AG10803 (cell line): ENCODE measurements at regions not wholly inside any gene's neighbourhood (a gene's known extent, or its start where the extent isn't known, plus 50 kb on each side); places are given as distances from the start of the nearest gene placed in this dataset.

Experiments
- DNase-seq: peaks from one replicate; pipeline ENCODE4 v3.0.0; 2010; ENCODE audit warnings: low read depth
- H3K4me3 ChIP-seq: 2 replicates; pipeline ENCODE4 v1.5.1; 2011; ENCODE audit warnings: mild to moderate bottlenecking, low read length, control low read depth
- TF ChIP-seq, protein P1 (sequence below): conservative IDR thresholded peaks from 2 replicates; pipeline ENCODE4 v1.5.1; 2011; ENCODE audit warnings: mild to moderate bottlenecking, low read length, control low read depth, inconsistent platforms

DNA sequence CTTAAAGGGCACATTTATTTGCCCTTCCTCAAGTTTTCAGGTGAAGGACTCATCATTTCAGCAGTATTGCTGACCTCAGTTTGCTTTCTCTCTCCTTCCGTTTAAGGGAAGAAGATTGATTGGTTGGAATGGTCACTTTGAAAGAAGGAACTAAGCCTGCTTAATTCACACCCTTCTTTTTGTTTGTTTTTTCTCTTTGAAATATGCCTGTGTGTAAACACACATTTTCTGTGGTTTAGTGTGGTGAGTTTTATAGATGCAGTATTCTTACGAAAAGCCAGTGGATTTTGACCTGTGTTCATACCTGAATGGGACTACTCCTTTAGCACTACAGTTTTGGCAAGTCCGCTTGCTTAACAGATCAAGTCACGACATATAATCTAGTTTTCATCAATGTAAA is 548.8 kb upstream of the EPHA7 start:
- TF ChIP-seq, protein P1, sequence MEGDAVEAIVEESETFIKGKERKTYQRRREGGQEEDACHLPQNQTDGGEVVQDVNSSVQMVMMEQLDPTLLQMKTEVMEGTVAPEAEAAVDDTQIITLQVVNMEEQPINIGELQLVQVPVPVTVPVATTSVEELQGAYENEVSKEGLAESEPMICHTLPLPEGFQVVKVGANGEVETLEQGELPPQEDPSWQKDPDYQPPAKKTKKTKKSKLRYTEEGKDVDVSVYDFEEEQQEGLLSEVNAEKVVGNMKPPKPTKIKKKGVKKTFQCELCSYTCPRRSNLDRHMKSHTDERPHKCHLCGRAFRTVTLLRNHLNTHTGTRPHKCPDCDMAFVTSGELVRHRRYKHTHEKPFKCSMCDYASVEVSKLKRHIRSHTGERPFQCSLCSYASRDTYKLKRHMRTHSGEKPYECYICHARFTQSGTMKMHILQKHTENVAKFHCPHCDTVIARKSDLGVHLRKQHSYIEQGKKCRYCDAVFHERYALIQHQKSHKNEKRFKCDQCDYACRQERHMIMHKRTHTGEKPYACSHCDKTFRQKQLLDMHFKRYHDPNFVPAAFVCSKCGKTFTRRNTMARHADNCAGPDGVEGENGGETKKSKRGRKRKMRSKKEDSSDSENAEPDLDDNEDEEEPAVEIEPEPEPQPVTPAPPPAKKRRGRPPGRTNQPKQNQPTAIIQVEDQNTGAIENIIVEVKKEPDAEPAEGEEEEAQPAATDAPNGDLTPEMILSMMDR: no peak
- no peak overlapping the region for H3K4me3 ChIP-seq
- no peak for DNase-seq

DNA sequence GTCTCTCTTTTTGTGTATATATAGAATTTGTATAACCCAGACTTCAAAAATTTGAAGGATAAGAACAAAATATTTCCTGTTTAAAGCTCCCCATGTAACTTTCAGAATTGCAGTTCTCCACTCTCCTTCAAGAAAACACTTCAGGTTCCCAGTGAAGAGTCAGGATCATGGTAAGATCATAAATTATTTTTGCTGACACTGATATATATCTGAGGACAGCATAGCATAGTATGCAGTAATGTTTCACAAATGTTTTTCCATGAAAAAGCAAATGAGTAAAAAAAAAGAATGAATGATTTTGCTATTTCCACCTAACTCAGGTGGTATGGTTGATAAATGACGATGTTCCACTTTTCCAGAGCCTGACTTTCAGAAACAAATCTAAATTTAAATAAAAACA is 545.6 kb upstream of the EPHA7 start:
- DNase-seq: no peak
- no peak overlapping the region for H3K4me3 ChIP-seq
- TF ChIP-seq, protein P1: no peak

DNA sequence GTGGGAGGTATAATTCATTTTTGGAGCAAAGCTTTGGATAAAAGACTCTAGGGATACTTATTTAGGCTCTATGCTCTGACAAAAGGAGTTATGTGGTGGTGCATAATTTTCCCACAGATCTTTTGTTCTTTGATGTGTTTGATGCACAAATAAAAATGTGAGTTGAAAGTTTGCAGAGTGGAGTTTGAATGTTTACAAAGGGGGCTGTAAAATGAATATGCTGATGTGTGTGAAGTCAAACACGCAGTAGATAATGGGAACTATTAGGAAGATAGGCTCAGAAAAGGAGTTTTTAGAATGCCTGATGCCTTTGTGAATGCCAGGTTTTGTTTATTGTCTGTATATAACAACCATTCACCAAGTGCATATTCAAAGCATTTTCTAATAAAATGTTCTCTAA is 545.0 kb upstream of the EPHA7 start:
- H3K4me3 ChIP-seq: no peak overlapping the region
- TF ChIP-seq, protein P1: no peak
- no peak for DNase-seq

DNA sequence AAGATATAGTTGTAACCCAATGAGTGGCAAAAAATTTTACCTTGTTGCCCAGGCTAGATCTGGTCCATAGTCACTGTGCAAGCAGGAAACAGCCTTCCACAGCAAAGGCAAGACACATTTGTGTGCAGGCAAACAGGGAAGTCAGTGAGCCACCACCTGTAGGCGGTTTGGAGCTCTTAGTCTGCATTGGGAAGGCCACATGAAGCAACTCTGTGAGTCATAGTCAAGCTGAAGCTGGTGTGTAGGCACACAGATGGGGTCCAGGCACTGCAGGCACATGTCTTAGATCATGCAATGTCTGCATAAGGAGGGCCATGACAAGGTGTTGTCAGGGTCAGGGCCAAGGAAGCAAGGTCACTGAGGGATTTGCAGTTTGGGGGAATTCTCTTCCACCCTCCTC is 543.2 kb upstream of the EPHA7 start:
- DNase-seq: no peak
- TF ChIP-seq, protein P1: no peak
- H3K4me3 ChIP-seq: no peak overlapping the region

DNA sequence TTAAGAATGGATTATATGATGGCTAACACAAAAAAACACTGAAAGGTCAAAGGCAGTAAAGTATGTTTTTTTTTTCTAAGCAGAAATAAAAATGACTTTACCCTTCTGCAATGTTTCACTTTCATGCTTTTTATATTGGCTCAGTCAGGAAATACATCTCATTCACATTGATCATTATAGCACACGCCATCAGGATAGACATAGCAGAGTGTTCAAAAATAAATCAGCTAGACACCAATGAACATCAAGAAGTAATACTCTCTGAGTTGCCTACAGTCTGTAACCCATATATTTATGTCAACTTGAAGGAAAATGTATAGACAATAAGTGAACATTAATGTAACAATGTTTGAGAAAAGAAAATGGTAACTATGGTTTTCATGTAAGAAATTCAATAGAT is 535.2 kb upstream of the EPHA7 start:
- TF ChIP-seq, protein P1: no peak
- H3K4me3 ChIP-seq: no peak overlapping the region

DNA sequence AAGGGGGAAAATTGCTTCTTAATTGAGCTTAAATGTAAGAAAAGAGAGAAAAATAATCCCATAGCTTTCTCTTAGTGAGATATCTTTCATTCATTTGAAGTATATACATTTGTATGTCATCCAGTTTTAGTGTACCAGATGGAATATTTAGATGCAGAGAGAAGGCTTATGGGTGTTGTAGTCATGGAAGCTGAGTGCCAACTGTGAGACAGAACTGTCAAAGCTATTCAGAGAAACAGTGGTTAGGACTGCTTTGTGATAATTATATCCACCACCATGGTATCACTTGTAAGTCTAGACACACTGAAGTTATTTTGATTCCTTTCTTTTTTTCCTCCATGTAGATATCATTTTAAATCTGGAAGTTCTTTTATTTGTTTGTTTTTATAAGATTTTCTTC is 524.3 kb upstream of the EPHA7 start:
- TF ChIP-seq, protein P1: no peak
- no peak for DNase-seq
- H3K4me3 ChIP-seq: no peak overlapping the region

More for the DNA sequence above, 535.2 kb upstream of the EPHA7 start:
- DNase-seq: no peak

DNA sequence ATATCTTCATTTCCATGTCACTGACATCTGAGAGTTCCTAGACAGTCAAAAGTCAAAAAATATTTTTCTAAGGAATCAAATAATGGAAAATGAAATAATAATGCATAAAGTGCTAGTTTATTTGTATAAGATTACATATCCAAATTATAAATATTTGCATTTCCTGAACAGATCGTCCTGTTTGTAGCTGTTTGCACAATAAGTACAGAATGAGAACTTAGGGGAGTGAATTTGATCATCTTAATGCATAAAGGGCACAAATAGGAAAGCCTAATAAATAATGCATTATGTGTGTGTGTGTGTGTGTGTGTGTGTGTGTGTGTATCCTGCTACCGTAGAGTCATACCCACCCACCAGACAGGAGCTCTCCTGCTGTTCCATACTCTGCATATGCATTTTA is 521.0 kb upstream of the EPHA7 start:
- no peak overlapping the region for H3K4me3 ChIP-seq
- no peak for DNase-seq
- TF ChIP-seq, protein P1: no peak
